RWPE1 (cell line): ENCODE measurements at regions not wholly inside any gene's neighbourhood (a gene's known extent, or its start where the extent isn't known, plus 50 kb on each side); places are given as distances from the start of the nearest gene placed in this dataset.

Experiments used
- CTCF ChIA-PET: fragments of 350-600 bp; sonication (Branson Sonifier 250); formaldehyde crosslinking; extraction: SDS; loops from one replicate; lab custom pipeline; 2021; lab: Yijun Ruan, JAX
- POLR2A ChIA-PET: fragments of 400-600 bp; formaldehyde crosslinking; extraction: SDS; loops from one replicate; lab custom pipeline; 2020; ENCODE audit warnings: antibody characterized with exemption; ENCODE audit not compliant: low non-redundant PET; lab: Yijun Ruan, JAX
- DNase-seq: peaks from one replicate; pipeline ENCODE4 v3.0.0; 2012; ENCODE audit warnings: low spot score
- H3K27ac ChIP-seq: fragments of 450-650 bp; 2 replicates; pipeline ENCODE4 v1.5.1; 2017
- TF ChIP-seq, protein P1 (sequence below): fragments of 450-650 bp; conservative IDR thresholded peaks from 2 replicates; pipeline ENCODE4 v1.5.1; 2017; ENCODE audit warnings: low read depth, mild to moderate bottlenecking

DNA sequence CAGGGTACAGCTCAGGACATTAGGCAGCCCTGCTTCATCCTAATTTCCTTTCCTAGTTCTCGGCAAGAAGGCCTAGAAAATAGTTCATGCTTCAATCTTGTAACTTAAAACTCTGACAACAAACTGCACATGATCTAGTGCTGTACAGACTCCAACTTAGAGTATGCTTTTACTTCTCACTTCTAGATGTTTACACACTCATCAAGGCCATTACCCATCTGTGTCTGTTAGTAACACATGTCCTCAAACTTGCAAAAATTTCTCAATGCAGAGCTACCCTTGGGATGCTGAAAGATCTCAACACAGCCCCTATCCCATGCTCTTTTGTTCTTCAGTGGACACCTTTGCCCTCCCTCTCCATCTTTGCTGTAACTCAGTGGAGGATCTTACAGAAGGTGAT lies 252.0 kb downstream of the OSR1 start:
- DNase-seq = no peak

DNA sequence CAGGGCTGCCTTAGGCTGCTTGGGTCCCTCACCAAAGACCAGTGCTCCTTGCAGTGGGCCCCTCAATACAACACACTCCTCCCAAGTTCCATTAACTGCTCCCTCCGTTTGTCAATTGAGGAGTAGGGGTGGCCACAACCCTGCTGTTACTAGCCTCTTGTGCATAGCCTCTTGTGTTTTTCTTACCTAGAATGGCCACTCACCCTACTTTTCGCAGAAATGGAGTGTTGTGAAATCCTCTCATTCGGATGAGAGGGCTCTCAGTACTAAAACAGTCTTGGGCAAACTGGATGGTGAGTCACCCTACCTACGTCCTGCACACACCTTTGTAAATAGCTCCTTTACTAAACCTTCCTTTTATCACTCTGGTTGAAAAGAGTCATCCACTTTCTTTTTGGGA lies 253.9 kb downstream of the OSR1 start:
- no peak overlapping the region for H3K27ac ChIP-seq
- ChIA-PET CTCF (no interaction called here), POLR2A (no interaction called here)
- peak; percentile 88 for DNase-seq
- TF ChIP-seq, protein P1, sequence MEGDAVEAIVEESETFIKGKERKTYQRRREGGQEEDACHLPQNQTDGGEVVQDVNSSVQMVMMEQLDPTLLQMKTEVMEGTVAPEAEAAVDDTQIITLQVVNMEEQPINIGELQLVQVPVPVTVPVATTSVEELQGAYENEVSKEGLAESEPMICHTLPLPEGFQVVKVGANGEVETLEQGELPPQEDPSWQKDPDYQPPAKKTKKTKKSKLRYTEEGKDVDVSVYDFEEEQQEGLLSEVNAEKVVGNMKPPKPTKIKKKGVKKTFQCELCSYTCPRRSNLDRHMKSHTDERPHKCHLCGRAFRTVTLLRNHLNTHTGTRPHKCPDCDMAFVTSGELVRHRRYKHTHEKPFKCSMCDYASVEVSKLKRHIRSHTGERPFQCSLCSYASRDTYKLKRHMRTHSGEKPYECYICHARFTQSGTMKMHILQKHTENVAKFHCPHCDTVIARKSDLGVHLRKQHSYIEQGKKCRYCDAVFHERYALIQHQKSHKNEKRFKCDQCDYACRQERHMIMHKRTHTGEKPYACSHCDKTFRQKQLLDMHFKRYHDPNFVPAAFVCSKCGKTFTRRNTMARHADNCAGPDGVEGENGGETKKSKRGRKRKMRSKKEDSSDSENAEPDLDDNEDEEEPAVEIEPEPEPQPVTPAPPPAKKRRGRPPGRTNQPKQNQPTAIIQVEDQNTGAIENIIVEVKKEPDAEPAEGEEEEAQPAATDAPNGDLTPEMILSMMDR = no peak

More for the DNA sequence above, 252.0 kb downstream of the OSR1 start:
- no peak overlapping the region for H3K27ac ChIP-seq
- TF ChIP-seq, protein P1 = no peak
- CTCF ChIA-PET = no interaction called here
- POLR2A ChIA-PET = no interaction called here

DNA sequence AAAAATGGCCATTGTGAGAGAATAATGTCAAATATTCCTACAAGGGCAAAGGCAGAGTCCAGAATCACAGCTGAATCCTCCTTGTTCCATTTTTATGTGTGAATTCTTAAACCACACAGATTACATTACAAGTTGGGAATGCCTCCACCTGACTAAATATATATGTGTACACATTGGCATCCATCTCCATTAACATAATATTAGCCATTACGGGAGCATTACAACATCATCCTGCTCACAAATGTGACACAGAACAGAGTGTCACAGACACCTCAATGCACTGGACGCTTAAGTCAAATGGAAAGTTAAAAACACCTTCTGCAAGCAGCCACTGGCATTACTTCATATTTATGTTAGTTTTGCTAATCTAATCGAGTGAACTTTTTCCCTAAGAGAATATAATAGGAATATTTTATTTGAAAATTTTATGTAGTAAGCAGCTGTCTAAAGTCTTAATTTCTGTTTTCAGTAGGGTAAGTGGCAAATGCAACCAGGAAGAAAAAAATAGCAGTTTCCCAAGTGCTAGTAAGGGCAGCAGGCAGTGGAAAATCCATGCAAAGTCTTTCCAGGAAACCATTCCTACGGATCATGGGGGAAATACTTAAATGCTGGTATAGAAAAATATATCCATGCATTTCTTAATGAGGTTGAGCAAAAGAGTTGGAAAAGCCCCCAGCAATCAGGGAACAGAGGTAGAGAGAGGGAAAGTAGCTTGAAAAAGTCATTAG lies 255.6 kb downstream of the OSR1 start:
- DNase-seq = no peak
- ChIA-PET CTCF (no interaction called here), POLR2A (no interaction called here)
- TF ChIP-seq, protein P1 = no peak
- H3K27ac ChIP-seq = no peak overlapping the region

DNA sequence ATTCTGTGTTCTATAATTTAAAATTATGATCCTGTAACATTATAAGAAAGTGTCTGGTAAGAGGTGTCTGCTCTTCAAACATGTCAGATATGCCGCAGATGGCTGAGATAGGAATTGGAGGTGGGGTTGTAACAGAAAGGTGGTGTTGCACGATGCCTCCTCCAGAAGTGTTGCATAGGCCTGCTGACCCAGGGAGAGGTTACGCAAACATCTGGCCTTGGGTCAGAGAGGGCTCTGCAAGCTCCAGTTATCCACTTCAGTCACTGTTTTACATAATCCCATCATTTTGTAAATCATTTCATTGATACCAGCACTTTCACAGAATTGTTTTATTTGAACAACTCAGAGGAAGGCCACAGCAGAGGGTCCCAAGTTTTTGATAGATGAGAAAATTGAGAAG lies 256.5 kb downstream of the OSR1 start:
- DNase-seq = no peak
- POLR2A ChIA-PET = no interaction called here
- CTCF ChIA-PET = no interaction called here
- TF ChIP-seq, protein P1 = no peak
- H3K27ac ChIP-seq = no peak overlapping the region

DNA sequence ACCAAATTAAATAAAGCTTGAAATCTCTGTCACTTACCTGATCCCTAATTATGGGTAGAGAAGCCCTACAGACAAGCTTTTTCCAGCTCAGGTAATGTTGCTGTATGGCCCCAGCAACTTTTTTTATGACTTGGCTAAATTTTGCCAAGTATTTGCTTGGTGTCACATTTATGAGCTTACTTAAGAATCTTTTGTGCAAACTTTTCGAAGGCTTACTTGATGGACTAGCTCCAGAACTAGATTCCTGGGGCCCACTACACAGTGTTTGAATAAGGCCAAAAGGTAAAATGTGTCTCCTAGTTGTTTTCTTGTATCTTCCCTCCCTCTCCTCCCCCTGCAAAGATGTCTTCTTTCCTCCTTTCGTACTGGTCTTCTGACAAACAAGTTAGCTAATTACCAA lies 257.9 kb downstream of the OSR1 start:
- H3K27ac ChIP-seq = no peak overlapping the region
- TF ChIP-seq, protein P1 = no peak
- POLR2A ChIA-PET = no interaction called here

DNA sequence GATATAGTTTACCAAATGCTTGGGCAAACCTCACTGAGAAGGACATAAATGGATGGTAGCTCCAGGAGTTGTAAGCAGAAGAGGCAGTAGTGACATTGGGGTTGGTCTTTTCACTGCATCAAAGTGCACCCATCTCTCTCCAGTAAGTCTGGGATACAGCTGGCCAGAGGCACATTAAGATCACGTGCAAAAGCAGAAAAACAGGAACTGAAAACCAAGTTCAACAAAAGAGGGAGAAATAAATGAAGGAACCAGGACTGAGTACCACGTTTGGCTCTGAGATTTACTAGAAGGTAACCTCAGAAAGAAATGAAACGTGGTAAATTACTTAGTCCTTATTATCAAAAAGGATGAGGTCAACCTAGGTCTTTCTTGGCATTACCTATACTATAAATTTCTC lies 259.2 kb downstream of the OSR1 start:
- TF ChIP-seq, protein P1 = no peak
- H3K27ac ChIP-seq = no peak overlapping the region
- POLR2A ChIA-PET = no interaction called here
- CTCF ChIA-PET = no interaction called here
- DNase-seq = no peak

More for the DNA sequence above, 257.9 kb downstream of the OSR1 start:
- DNase-seq = no peak
- CTCF ChIA-PET = interaction anchor here (0.5 to 0.6 kb wide), 2 partner anchors 391 to 479 kb away, joined by 3 read pairs; no protein-coding TSS in a partner anchor
